ENCODE measurements at regions not wholly inside any gene's neighbourhood (a gene's known extent, or its start where the extent isn't known, plus 50 kb on each side); places are given as distances from the start of the nearest gene placed in this dataset.

- DNase-seq (ENCODE audit: low read depth in 4 of 4, low spot score in 2 of 4) = no peak
These were observed 241.1 kb upstream of the MMADHC start for GRCh38 chr2:149828520-149829210.

GRCh38 chr2:149827585-149828126, 240.1 kb upstream of the MMADHC start:
- DNase-seq (ENCODE audit: low read depth in 4 of 4, low spot score in 2 of 4) = no peak

- no peak for DNase-seq (ENCODE audit: low read depth in 4 of 4, low spot score in 2 of 4)
These were observed 239.0 kb upstream of the MMADHC start for GRCh38 chr2:149826471-149827125.

GRCh38 chr2:149825473-149825872, 237.9 kb upstream of the MMADHC start:
- no peak for DNase-seq (ENCODE audit: low read depth in 4 of 4, low spot score in 2 of 4)

- no peak for DNase-seq (ENCODE audit: low read depth in 4 of 4, low spot score in 2 of 4)
These were observed 236.6 kb upstream of the MMADHC start for GRCh38 chr2:149824136-149824535.

GRCh38 chr2:149819356-149819957, 231.9 kb upstream of the MMADHC start:
- DNase-seq (ENCODE audit: low read depth in 4 of 4, low spot score in 2 of 4) = no peak

- no peak for DNase-seq (ENCODE audit: low read depth in 4 of 4, low spot score in 2 of 4)
These were observed 229.4 kb upstream of the MMADHC start for GRCh38 chr2:149816756-149817551.

GRCh38 chr2:149815941-149816340, 228.4 kb upstream of the MMADHC start:
- DNase-seq (ENCODE audit: low read depth in 4 of 4, low spot score in 2 of 4) = no peak

- DNase-seq (ENCODE audit: low read depth in 4 of 4, low spot score in 2 of 4) = no peak
These were observed 227.3 kb upstream of the MMADHC start for GRCh38 chr2:149814901-149815300.

GRCh38 chr2:149814049-149814448, 226.5 kb upstream of the MMADHC start:
- DNase-seq (ENCODE audit: low read depth in 4 of 4, low spot score in 2 of 4) = no peak

- DNase-seq (ENCODE audit: low read depth in 4 of 4, low spot score in 2 of 4) = no peak
These were observed 221.0 kb upstream of the MMADHC start for GRCh38 chr2:149808556-149808955.

GRCh38 chr2:149806651-149807050, 219.1 kb upstream of the MMADHC start:
- no peak for DNase-seq (ENCODE audit: low read depth in 4 of 4, low spot score in 2 of 4)

GRCh38 chr2:149800624-149801542, 213.3 kb upstream of the MMADHC start:
- DNase-seq (ENCODE audit: low read depth in 4 of 4, low spot score in 2 of 4) = no peak

- no peak for DNase-seq (ENCODE audit: low read depth in 4 of 4, low spot score in 2 of 4)
These were observed 211.6 kb upstream of the MMADHC start for GRCh38 chr2:149799013-149799705.

GRCh38 chr2:149797030-149797429, 209.5 kb upstream of the MMADHC start:
- DNase-seq (ENCODE audit: low read depth in 4 of 4, low spot score in 2 of 4) = no peak

- DNase-seq (ENCODE audit: low read depth in 4 of 4, low spot score in 2 of 4) = no peak
These were observed 202.0 kb upstream of the MMADHC start for GRCh38 chr2:149789549-149789948.

- DNase-seq (ENCODE audit: low read depth in 4 of 4, low spot score in 2 of 4) = no peak
These were observed 199.6 kb upstream of the MMADHC start for GRCh38 chr2:149787206-149787605.

- DNase-seq (ENCODE audit: low read depth in 4 of 4, low spot score in 2 of 4) = no peak
These were observed 195.7 kb upstream of the MMADHC start for GRCh38 chr2:149783284-149783683.

- no peak for DNase-seq (ENCODE audit: low read depth in 4 of 4, low spot score in 2 of 4)
These were observed 195.0 kb upstream of the MMADHC start for GRCh38 chr2:149782572-149782971.
